Endodermal cell (in vitro differentiated cells): ENCODE measurements at regions not wholly inside any gene's neighbourhood (a gene's known extent, or its start where the extent isn't known, plus 50 kb on each side); places are given as distances from the start of the nearest gene placed in this dataset.
"Not testable (repeated sequence)": the region's sequence is repeated elsewhere in the genome, so short reads cannot be mapped to it uniquely, and the experiment has no call there.

Experiments
- DNase-seq: peaks from one replicate; pipeline ENCODE4 v3.0.0-alpha.2; 2017
- H3K27ac ChIP-seq: 2 replicates; pipeline ENCODE4 v1.5.1; 2013; ENCODE audit warnings: mild to moderate bottlenecking, low read depth, low read length, moderate library complexity
- H3K27me3 ChIP-seq: 2 replicates; pipeline ENCODE4 v1.6.1; 2013; ENCODE audit warnings: mild to moderate bottlenecking, low read length, moderate library complexity; ENCODE audit not compliant: insufficient read depth, control insufficient read depth, poor library complexity, severe bottlenecking
- H3K36me3 ChIP-seq: 2 replicates; pipeline ENCODE4 v1.7.0; 2013; ENCODE audit warnings: mild to moderate bottlenecking, low read length, moderate library complexity; ENCODE audit not compliant: control insufficient read depth, insufficient read depth
- H3K4me1 ChIP-seq: one replicate; pipeline ENCODE4 v1.7.0; 2013; ENCODE audit warnings: low read length; ENCODE audit not compliant: control insufficient read depth, insufficient read depth
- H3K4me3 ChIP-seq: 2 replicates; pipeline ENCODE4 v1.5.1; 2013; ENCODE audit warnings: mild to moderate bottlenecking, low read length, moderate library complexity
- H3K9ac ChIP-seq: 2 replicates; pipeline ENCODE4 v1.6.1; 2013; ENCODE audit warnings: mild to moderate bottlenecking, low read length, moderate library complexity; ENCODE audit not compliant: poor library complexity, severe bottlenecking; ENCODE audit errors: extremely low read depth
- H3K9me3 ChIP-seq: 2 replicates; pipeline ENCODE4 v1.6.1; 2013; ENCODE audit warnings: mild to moderate bottlenecking, low read length, moderate library complexity; ENCODE audit not compliant: control insufficient read depth
- H3K27ac Mint-ChIP-seq: 2 replicates; pipeline ENCODE4 v1.8.0; 2020; ENCODE audit warnings: mixed read lengths
- H3K27me3 Mint-ChIP-seq: 2 replicates; pipeline ENCODE4 v1.8.0; 2021; ENCODE audit warnings: mild to moderate bottlenecking, mixed read lengths; ENCODE audit not compliant: insufficient read depth
- H3K36me3 Mint-ChIP-seq: 2 replicates; pipeline ENCODE4 v1.8.0; 2020; ENCODE audit warnings: low read depth, mixed read lengths
- H3K4me1 Mint-ChIP-seq: 2 replicates; pipeline ENCODE4 v1.8.0; 2020; ENCODE audit warnings: mixed read lengths
- H3K4me3 Mint-ChIP-seq: 2 replicates; pipeline ENCODE4 v1.8.0; 2020; ENCODE audit warnings: mild to moderate bottlenecking, moderate library complexity, mixed read lengths
- H3K9me3 Mint-ChIP-seq: 2 replicates; pipeline ENCODE4 v1.8.0; 2020; ENCODE audit warnings: mild to moderate bottlenecking, mixed read lengths
- WGBS, 2 experiments: methylation state at CpG; one replicate each; pipeline versions ENCODE4 v1.1.5 to v1.1.7; 2013; ENCODE audit warnings: missing lambda C conversion rate in 2 of 2, mixed read lengths in 1 of 2; ENCODE audit not compliant: insufficient coverage in 1 of 2, insufficient read length in 1 of 2; 5-methylcytosine and 5-hydroxymethylcytosine counted together
- TF ChIP-seq, protein P1 (sequence below): fragments of 200-600 bp; sonication (generic); conservative IDR thresholded peaks from 2 replicates; pipeline ENCODE4 v1.5.0; 2021; ENCODE audit warnings: antibody characterized with exemption, mild to moderate bottlenecking

DNA sequence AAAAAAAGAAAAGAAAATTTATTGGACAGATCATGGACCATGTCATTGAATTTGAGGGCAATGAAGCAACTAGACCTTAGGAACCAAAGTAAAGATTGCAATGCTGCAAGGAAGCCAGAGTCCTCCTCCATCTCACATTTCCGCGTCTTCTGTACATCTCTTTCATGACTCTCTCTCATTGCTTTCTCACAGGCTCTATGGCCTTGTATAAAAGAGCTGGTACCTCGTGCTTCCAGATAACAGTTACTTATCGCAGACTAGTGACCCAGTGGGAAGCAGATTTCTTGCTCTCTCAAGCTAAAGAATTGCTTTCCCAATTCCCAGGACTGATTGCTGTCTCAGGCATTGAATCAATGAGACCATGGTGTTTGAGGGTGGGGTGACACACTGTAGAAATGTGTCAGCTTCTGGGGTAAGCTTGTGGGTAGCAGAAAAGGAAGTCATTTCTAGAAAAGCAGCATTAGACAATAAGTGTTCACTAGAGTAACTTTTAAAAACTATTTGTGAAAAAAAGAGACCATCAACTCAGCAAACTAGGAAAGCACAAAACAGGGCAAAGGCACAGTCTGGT, 635.3 kb downstream of the UTRN start:
- TF ChIP-seq, protein P1, sequence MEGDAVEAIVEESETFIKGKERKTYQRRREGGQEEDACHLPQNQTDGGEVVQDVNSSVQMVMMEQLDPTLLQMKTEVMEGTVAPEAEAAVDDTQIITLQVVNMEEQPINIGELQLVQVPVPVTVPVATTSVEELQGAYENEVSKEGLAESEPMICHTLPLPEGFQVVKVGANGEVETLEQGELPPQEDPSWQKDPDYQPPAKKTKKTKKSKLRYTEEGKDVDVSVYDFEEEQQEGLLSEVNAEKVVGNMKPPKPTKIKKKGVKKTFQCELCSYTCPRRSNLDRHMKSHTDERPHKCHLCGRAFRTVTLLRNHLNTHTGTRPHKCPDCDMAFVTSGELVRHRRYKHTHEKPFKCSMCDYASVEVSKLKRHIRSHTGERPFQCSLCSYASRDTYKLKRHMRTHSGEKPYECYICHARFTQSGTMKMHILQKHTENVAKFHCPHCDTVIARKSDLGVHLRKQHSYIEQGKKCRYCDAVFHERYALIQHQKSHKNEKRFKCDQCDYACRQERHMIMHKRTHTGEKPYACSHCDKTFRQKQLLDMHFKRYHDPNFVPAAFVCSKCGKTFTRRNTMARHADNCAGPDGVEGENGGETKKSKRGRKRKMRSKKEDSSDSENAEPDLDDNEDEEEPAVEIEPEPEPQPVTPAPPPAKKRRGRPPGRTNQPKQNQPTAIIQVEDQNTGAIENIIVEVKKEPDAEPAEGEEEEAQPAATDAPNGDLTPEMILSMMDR: no peak
- peaks cover 11% of the 10 kb centered on the region for H3K9me3 ChIP-seq
- WGBS, 2 experiments: 84 to 86% methylated on average over 4 of the region's 4 CpGs

DNA sequence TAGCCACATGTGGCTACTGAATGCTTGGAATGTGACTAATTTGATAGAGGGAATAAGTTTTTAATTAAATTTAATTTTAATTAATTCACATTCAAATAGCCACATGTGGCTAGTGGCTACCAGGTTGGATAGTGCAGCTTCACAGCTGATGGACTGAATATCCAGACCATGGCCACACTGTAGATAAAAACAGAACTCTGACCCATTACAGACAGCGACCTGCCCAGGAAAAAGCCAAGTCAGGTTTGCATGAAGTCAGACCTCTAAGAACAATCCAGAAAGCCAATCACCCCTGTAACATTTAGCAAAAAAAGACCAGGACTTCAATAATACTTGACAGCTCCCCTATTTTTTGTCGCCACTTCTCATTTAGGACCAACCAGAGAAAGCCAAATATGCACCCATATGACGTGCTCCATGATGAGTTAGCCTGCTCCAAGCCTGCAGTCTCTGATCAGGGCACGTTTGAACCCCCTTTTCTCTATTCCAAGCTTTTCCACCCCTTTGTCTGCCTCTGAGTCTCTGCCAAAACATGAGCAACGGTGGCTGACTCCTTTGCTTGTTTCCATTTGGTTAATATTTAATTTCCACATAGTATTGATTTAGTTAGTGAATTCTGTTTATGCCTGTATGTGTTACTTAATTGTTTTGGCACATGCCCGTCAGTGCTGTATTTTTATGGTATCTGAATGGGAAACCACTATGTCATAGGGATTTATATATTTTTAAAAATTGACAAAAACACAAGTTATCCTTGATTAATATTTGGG, 636.3 kb downstream of the UTRN start:
- Histone ChIP-seq H3K27me3 (no peaks in the 10 kb centered on the region), H3K9me3 (peaks cover 11% of the 10 kb centered on the region), H3K27ac (no peak overlapping the region), H3K36me3 (no peaks in the 10 kb centered on the region), H3K4me3 (no peak overlapping the region), H3K9ac (no peak overlapping the region), H3K4me1 (no peaks in the 10 kb centered on the region)
- no peaks in the 10 kb centered on the region for H3K27me3 Mint-ChIP-seq
- no peak overlapping the region for H3K4me3 Mint-ChIP-seq
- H3K27ac Mint-ChIP-seq: no peak overlapping the region
- peaks cover 12% of the 10 kb centered on the region for H3K36me3 Mint-ChIP-seq
- DNase-seq: no peak
- H3K4me1 Mint-ChIP-seq: peaks cover 3% of the 10 kb centered on the region
- TF ChIP-seq, protein P1: no peak
- H3K9me3 Mint-ChIP-seq: peaks cover 6% of the 10 kb centered on the region
- WGBS, 2 experiments: 94 to 100% methylated on average over 3 to 6 of the region's 6 CpGs

More for the DNA sequence above, 635.3 kb downstream of the UTRN start:
- Mint-ChIP-seq H3K4me3 (no peak overlapping the region), H3K9me3 (peaks cover 6% of the 10 kb centered on the region), H3K36me3 (peaks cover 12% of the 10 kb centered on the region), H3K27me3 (no peaks in the 10 kb centered on the region), H3K27ac (no peak overlapping the region), H3K4me1 (peaks cover 3% of the 10 kb centered on the region)
- no peaks in the 10 kb centered on the region for H3K36me3 ChIP-seq
- no peak for DNase-seq
- no peaks in the 10 kb centered on the region for H3K4me1 ChIP-seq
- H3K27me3 ChIP-seq: no peaks in the 10 kb centered on the region
- H3K27ac ChIP-seq: no peak overlapping the region
- no peak overlapping the region for H3K4me3 ChIP-seq
- no peak overlapping the region for H3K9ac ChIP-seq

DNA sequence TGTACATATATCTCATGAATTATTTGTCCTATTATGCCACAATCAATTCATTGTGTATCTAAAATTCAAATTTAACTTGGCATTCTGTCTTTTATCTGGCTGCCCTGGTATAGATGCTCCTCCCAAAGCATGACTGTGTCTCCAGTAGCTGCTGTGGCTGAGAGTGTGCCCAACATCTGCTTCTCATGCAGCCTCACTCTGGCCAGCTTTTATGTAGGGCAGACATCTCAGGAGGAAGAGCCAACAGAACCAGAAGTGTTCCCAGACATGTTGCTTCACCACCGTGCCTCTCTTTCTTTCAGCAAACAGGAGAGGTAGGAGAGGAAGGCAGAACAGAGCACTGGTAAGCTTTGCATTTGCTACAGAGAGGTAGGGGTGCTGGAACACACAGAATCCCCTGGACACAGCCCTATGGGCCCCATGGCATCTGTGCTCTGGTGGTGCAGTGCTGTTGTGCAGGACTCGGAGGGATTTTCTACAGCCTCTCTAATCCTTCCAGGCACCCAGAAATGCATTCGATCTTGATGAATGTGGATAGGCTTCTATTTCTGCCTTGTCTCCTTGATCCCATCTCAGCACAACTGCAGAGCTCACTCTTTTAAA, 637.1 kb downstream of the UTRN start:
- peaks cover 6% of the 10 kb centered on the region for H3K9me3 Mint-ChIP-seq
- no peak for DNase-seq

DNA sequence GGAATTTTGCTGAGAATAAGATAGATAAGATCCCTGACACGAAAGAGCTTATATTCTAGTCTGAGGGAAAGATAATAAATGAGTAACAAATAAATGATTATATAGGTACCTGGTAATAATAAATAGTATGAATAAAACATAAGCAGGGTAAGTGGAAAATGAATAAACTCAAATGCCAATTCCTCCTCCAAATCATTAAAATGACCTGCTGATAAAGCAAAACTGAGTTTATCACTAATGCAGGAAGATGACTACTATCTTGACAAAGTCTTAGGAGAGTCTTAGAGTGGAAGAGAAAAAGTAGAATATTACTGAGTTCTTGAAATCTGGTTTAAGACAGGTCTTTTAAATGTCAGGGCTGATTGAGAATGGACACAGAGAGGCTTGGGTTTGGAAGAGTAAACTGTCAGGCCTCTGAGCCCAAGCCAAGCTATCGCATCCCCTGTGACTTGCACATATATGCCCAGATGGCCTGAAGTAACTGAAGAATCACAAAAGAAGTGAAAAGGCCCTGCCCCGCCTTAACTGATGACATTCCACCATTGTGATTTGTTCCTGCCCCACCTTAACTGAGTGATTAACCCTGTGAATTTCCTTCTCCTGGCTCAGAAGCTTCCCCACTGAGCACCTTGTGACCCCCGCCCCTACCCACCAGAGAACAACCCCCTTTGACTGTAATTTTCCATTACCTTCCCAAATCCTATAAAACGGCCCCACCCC, 637.8 kb downstream of the UTRN start:
- not testable (repeated sequence) for H3K4me3 ChIP-seq, H3K27ac Mint-ChIP-seq, H3K4me1 Mint-ChIP-seq, H3K27me3 ChIP-seq, H3K36me3 ChIP-seq, H3K27ac ChIP-seq, H3K4me1 ChIP-seq, H3K4me3 Mint-ChIP-seq, H3K9me3 Mint-ChIP-seq, H3K27me3 Mint-ChIP-seq, DNase-seq, H3K9ac ChIP-seq
- 98% methylated on average over 2 of the region's 5 CpGs; no CpG with 5 or more reads in 1 of the 2 experiments for WGBS, 2 experiments
- peaks cover 11% of the 10 kb centered on the region for H3K9me3 ChIP-seq
- H3K36me3 Mint-ChIP-seq: peaks cover 12% of the 10 kb centered on the region

More for the DNA sequence above, 637.1 kb downstream of the UTRN start:
- no peak overlapping the region for H3K4me3 ChIP-seq
- WGBS, 2 experiments: 93 to 100% methylated on average over 2 to 3 of the region's 3 CpGs
- H3K36me3 Mint-ChIP-seq: peaks cover 12% of the 10 kb centered on the region
- H3K27me3 ChIP-seq: no peaks in the 10 kb centered on the region
- H3K4me3 Mint-ChIP-seq: no peak overlapping the region
- TF ChIP-seq, protein P1: no peak
- no peaks in the 10 kb centered on the region for H3K36me3 ChIP-seq
- no peak overlapping the region for H3K27ac ChIP-seq
- H3K4me1 Mint-ChIP-seq: peaks cover 3% of the 10 kb centered on the region
- no peaks in the 10 kb centered on the region for H3K27me3 Mint-ChIP-seq
- peaks cover 11% of the 10 kb centered on the region for H3K9me3 ChIP-seq
- no peak overlapping the region for H3K9ac ChIP-seq
- no peaks in the 10 kb centered on the region for H3K4me1 ChIP-seq
- no peak overlapping the region for H3K27ac Mint-ChIP-seq
